Adrenal gland (tissue), 9 donors: ENCODE measurements at regions not wholly inside any gene's neighbourhood (a gene's known extent, or its start where the extent isn't known, plus 50 kb on each side); places are given as distances from the start of the nearest gene placed in this dataset.

Experiments
- DNase-seq, 7 donors: peaks; one replicate each; pipeline ENCODE4 v3.0.0-alpha.2; 2019 to 2020
- H3K27ac ChIP-seq, 5 donors: fragments of 200-600 bp; sonication (generic) in 4 of 5; 1 replicate in 3 of 5; 2 replicates in 2 of 5; pipeline versions ENCODE4 v1.5.1 to v1.8.0; 2016 to 2020; ENCODE audit warnings: mild to moderate bottlenecking in 1 of 5
- H3K27me3 ChIP-seq: fragments of 200-600 bp; 2 replicates; pipeline ENCODE4 v1.8.0; 2021
- H3K36me3 ChIP-seq, 2 donors: fragments of 200-600 bp; replicated peaks in 1 of 2; 1 replicate in 1 of 2; 2 replicates in 1 of 2; pipeline versions ENCODE4 v1.5.1 to v1.8.0; 2018 to 2022
- H3K4me1 ChIP-seq, 2 donors: fragments of 200-600 bp; replicated peaks in 1 of 2; 1 replicate in 1 of 2; 2 replicates in 1 of 2; pipeline versions ENCODE4 v1.5.1 to v1.8.0; 2018 to 2021
- H3K4me3 ChIP-seq, 4 donors: fragments of 200-600 bp; sonication (generic) in 3 of 4; one replicate each; pipeline ENCODE4 v1.5.1; 2016 to 2018
- H3K9me3 ChIP-seq, 3 donors: fragments of 200-600 bp; sonication (generic) in 1 of 3; replicated peaks in 1 of 3; 1 replicate in 2 of 3; 2 replicates in 1 of 3; pipeline versions ENCODE4 v1.5.1 to v1.8.0; 2016 to 2021
- POLR2A ChIP-seq, 2 donors: fragments of 450-650 bp; IDR thresholded peaks; one replicate each; pipeline ENCODE4 v1.6.1; 2017; ENCODE audit warnings: antibody characterized with exemption in 2 of 2, mild to moderate bottlenecking in 2 of 2, moderate library complexity in 1 of 2
- WGBS, 4 donors: extraction: QIAGEN DNeasy Blood & Tissue Kit in 2 of 4; methylation state at CpG; one replicate each; pipeline versions ENCODE4 v1.1.5 to v1.1.7; 2013 to 2017; 5-methylcytosine and 5-hydroxymethylcytosine counted together
- intact Hi-C, 2 donors: fragments of 100-400 bp; cut with DNase I; formaldehyde crosslinking; loops; one replicate each; pipeline versions ENCODE4 v1.14.1 to v1.15.0; 2022 to 2023
- TF ChIP-seq, protein P1 (sequence below), 6 experiments: fragments of 450-650 bp in 4 of 6; fragments of 200-600 bp in 2 of 6; sonication (generic) in 1 of 6; IDR thresholded peaks; 1 replicate in 5 of 6; 2 replicates in 1 of 6; pipeline versions ENCODE4 v1.5.1 to v1.8.0; 2016 to 2021; ENCODE audit warnings: antibody characterized with exemption in 6 of 6, mild to moderate bottlenecking in 2 of 6, moderate library complexity in 1 of 6
- donor health status: healthy with polysubstance abuse.
- donor health status: Bipolar disorder and iron deficiency.
- donor health status: DM: yes; HTN: yes; CAD: no.
- donor health status: DM: no; HTN: no; CAD: no.
- donor health status: DM: no; HTN: no; CAD: no.

DNA sequence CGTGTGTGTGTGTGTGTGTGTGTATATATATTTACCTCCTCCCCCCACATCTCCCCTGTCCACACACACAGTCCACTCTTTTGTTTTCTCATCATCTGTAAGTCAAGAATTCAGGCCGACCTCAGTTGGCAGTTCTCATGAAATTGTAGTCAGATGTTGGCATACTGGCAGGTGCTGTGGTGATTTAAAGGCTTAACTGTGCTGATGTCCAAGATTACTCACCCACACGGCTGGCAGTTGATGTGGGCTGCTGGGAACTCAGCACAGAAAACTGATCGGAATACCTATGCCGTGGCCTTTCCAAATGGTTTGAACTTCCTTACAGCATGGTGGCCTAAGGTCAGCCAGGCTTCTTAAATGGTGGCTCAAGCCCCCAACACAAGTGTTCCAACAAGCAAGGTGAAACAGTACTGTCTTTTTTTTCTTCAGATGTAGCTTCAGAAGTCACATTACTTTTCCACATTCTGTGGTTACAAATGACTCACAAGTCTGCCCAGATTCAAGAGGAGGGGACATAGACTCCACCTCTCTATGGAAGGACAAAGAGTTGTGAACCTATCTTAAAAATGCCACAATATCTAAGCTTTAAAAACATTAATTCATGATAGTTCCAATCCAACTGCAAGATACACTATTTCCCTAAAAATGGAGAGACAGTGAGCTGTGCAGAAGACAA, 198.5 kb upstream of the HS3ST4 start:
- no peaks in the 10 kb centered on the region for H3K4me1 ChIP-seq
- H3K4me3 ChIP-seq, result no peak overlapping the region
- TF ChIP-seq, protein P1, sequence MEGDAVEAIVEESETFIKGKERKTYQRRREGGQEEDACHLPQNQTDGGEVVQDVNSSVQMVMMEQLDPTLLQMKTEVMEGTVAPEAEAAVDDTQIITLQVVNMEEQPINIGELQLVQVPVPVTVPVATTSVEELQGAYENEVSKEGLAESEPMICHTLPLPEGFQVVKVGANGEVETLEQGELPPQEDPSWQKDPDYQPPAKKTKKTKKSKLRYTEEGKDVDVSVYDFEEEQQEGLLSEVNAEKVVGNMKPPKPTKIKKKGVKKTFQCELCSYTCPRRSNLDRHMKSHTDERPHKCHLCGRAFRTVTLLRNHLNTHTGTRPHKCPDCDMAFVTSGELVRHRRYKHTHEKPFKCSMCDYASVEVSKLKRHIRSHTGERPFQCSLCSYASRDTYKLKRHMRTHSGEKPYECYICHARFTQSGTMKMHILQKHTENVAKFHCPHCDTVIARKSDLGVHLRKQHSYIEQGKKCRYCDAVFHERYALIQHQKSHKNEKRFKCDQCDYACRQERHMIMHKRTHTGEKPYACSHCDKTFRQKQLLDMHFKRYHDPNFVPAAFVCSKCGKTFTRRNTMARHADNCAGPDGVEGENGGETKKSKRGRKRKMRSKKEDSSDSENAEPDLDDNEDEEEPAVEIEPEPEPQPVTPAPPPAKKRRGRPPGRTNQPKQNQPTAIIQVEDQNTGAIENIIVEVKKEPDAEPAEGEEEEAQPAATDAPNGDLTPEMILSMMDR (IDR thresholded peaks at IDR 0.05), result no peak
- no peak for TF ChIP-seq POLR2A (IDR thresholded peaks at IDR 0.05)
- DNase-seq, result peak in 5 of 7 donors; percentile 7 to 58 (median 43)
- no peaks in the 10 kb centered on the region for H3K36me3 ChIP-seq
- intact Hi-C loops, result no loop called here
- no peak overlapping the region for H3K27ac ChIP-seq
- WGBS, 4 donors, result 32 to 47% (median 42%) methylated on average over 5 of the region's 5 CpGs
- no peaks in the 10 kb centered on the region for H3K27me3 ChIP-seq
- no peaks in the 10 kb centered on the region for H3K9me3 ChIP-seq

DNA sequence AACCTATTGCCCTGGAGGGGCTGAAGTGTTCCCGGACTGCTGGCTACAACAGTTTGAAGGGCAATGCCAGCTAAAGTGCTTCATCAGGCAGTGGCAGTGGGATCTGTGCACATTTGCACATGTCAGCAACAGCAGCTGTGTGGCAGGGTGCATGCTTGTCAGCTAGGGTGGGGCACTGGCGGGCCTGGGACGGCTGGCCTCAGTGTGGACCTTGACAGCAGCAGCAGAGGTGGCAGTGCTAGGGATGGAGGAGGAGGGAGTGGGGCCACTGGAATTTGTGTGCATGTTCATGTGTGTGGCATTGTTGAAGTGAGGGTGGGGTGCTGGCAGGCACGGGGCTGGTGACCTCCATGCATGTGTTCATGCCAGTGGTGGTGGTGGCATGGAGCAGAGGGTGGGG, 203.3 kb upstream of the HS3ST4 start:
- intact Hi-C loops, result no loop called here
- 81 to 90% (median 86%) methylated on average over 4 of the region's 4 CpGs for WGBS, 4 donors
- Histone ChIP-seq H3K4me1 (no peaks in the 10 kb centered on the region), H3K9me3 (no peaks in the 10 kb centered on the region), H3K27ac (no peak overlapping the region), H3K36me3 (no peaks in the 10 kb centered on the region), H3K27me3 (no peaks in the 10 kb centered on the region), H3K4me3 (no peak overlapping the region)
- no peak for TF ChIP-seq POLR2A (IDR thresholded peaks at IDR 0.05)
- TF ChIP-seq, protein P1 (IDR thresholded peaks at IDR 0.05), result no peak
- DNase-seq, result no peak

DNA sequence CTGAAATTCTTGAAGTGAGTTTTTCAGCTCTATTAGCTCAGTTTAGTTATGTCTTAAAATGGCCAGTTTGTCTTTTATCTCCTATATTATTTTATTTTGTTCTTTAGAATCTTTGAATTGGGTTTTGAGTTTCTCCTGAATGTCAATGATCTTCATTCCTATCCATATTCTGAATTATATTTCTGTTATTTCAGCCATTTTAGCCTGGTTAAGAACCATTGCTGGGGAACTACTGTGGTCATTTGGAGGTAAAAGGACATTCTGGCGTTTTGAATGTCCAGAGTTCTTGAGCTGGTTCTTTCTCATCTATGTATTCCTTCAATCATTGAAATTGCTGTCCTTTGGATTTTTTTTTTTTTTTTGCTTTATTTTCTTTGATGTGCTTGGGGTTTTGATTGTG, 203.9 kb upstream of the HS3ST4 start:
- Histone ChIP-seq H3K36me3 (no peaks in the 10 kb centered on the region), H3K27me3 (no peaks in the 10 kb centered on the region), H3K4me1 (no peaks in the 10 kb centered on the region), H3K9me3 (no peaks in the 10 kb centered on the region), H3K27ac (no peak overlapping the region), H3K4me3 (no peak overlapping the region)
- intact Hi-C loops, result no loop called here
- 0 to 58% (median 39%) methylated on average over 1 of the region's 1 CpG for WGBS, 4 donors
- DNase-seq, result no peak
- TF ChIP-seq, protein P1 (IDR thresholded peaks at IDR 0.05), result no peak
- TF ChIP-seq POLR2A (IDR thresholded peaks at IDR 0.05), result no peak

DNA sequence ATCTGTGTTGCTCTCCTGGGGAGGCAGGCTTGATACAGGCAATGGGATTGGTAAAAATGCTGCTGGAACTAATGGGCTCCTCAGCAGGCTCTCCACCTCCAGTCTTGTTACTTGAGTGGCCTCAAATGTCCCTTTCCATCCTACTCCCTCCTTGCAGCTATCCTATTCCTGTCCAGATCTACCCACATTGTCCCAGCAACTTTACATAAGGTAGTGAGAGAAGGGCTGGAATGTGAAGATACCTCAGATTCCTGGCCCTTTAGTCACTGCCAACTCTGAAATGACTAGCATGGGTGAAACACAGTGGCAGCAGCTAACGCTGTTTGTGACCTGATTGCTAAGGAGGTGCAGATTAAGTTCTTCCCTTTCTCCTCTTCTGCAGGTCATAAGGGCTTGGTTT, 210.1 kb upstream of the HS3ST4 start:
- 46 to 72% (median 60%) methylated on average over 1 of the region's 1 CpG for WGBS, 4 donors

More for the DNA sequence above, 210.1 kb upstream of the HS3ST4 start:
- Histone ChIP-seq H3K27me3 (no peaks in the 10 kb centered on the region), H3K27ac (no peak overlapping the region), H3K9me3 (no peaks in the 10 kb centered on the region), H3K36me3 (no peaks in the 10 kb centered on the region), H3K4me3 (no peak overlapping the region), H3K4me1 (no peaks in the 10 kb centered on the region)
- no peak for DNase-seq
- TF ChIP-seq, protein P1 (IDR thresholded peaks at IDR 0.05), result no peak
- TF ChIP-seq POLR2A (IDR thresholded peaks at IDR 0.05), result no peak
- intact Hi-C loops, result no loop called here
